ENCODE measurements at regions not wholly inside any gene's neighbourhood (a gene's known extent, or its start where the extent isn't known, plus 50 kb on each side); places are given as distances from the start of the nearest gene placed in this dataset.
A peak's percentile ranks its signal among the peaks of the same experiment; 100 is the strongest.

DNA sequence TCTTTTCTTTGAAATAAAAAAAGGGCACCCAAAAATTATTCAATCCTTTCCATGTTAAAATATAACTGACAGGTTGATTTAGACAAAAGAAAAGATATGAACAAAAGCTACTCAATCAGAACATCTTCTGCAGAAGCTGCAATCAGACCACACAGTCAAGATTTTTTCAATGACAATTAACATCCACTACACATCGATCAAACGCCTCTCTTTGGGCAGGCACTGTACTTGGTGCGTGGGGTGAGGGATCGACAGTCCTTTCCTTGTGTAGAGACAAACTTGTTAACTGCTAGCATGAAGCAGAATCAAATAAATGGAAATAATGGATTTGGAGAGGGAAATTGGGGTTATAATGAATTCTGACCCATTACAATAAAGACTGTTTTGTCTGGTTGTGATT is 71.2 kb upstream of the SESN3 start:
- H3K27ac ChIP-seq (ENCODE audit: low read length): no peak overlapping the region
- no peaks in the 10 kb centered on the region for H3K27me3 ChIP-seq (ENCODE audit: low read depth, low read length)
- no peaks in the 10 kb centered on the region for H4K20me1 ChIP-seq (ENCODE audit: insufficient read depth, low read length)
- H3K4me2 ChIP-seq (ENCODE audit: low read length): no peak overlapping the region
- H3K9me3 ChIP-seq (ENCODE audit: insufficient read depth, low read length): no peaks in the 10 kb centered on the region
- no peak overlapping the region for H2AFZ ChIP-seq (ENCODE audit: low read depth, low read length)
- H3K4me1 ChIP-seq (ENCODE audit: low read length): peaks cover 12% of the 10 kb centered on the region
- TF ChIP-seq EZH2phosphoT487 (IDR thresholded peaks at IDR 0.05; ENCODE audit: low read depth): no peak
- no peak for TF ChIP-seq CTCF (IDR thresholded peaks at IDR 0.05; ENCODE audit: low read depth, low read length)
- H3K9ac ChIP-seq (ENCODE audit: low read length): no peak overlapping the region
- no peaks in the 10 kb centered on the region for H3K79me2 ChIP-seq (ENCODE audit: low read length)
- no peak overlapping the region for H3K4me3 ChIP-seq (ENCODE audit: low read length)
- H3K36me3 ChIP-seq (replicated peaks; ENCODE audit: low read depth, low read length): no peaks in the 10 kb centered on the region

DNA sequence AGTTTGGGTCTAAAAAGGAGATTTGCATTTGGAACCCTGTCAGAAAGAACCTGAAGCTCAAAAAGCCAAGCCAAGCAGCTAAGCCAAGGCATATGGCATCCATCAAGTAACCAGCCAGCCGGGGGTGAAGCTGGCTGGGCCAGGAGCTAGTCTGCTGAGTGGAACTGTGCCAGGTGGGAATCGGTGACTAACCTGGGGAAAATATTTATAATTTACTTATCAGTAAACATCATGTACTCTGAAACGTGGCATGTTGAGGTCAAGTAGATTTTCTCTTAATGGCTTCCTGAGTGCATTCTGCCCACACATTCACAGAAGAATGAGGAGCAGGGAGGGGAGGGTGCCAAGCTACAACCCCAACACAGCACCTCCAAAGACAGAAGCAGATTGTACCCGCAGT is 70.5 kb upstream of the SESN3 start:
- H3K27ac ChIP-seq (ENCODE audit: low read length): no peak overlapping the region

DNA sequence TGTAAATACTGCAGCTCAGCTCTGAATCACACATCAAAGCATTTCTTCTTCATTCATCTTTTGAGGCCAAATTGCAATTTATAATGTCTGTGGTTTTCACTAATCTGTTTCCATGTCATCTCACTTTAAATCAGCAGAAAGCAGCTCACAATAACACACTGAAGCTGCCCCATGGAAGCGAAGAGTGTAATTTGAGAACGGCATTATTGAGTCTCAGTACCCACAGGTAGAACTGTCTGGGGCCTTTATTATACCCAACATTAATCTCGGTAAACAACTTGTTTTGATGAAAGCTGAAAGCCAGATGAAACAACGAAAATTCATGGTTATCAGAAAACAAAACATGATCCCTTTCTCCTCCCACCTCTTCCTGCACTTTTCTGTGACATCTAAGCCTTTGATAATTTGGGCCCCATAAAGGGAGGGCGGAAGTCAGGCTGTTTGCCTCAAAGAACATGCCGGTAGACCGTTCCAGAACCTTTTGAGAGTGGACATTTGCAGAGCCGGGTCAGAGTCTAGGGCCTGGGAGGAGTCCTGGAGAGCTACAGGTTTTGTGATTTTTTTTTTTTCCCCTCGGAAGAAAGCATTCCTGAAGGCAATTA is 68.2 kb upstream of the SESN3 start:
- Histone ChIP-seq H3K9me3 (ENCODE audit: insufficient read depth, low read length) (no peaks in the 10 kb centered on the region), H3K4me3 (ENCODE audit: low read length) (no peak overlapping the region), H3K36me3 (replicated peaks; ENCODE audit: low read depth, low read length) (no peaks in the 10 kb centered on the region), H3K4me1 (ENCODE audit: low read length) (peaks cover 28% of the 10 kb centered on the region), H3K9ac (ENCODE audit: low read length) (no peak overlapping the region), H4K20me1 (ENCODE audit: insufficient read depth, low read length) (no peaks in the 10 kb centered on the region), H3K4me2 (ENCODE audit: low read length) (no peak overlapping the region), H2AFZ (ENCODE audit: low read depth, low read length) (no peak overlapping the region), H3K27me3 (ENCODE audit: low read depth, low read length) (no peaks in the 10 kb centered on the region), H3K27ac (ENCODE audit: low read length) (no peak overlapping the region), H3K79me2 (ENCODE audit: low read length) (no peaks in the 10 kb centered on the region)
- TF ChIP-seq CTCF (IDR thresholded peaks at IDR 0.05; ENCODE audit: low read depth, low read length) (no peak), EZH2phosphoT487 (IDR thresholded peaks at IDR 0.05; ENCODE audit: low read depth) (no peak)

More for the DNA sequence above, 70.5 kb upstream of the SESN3 start:
- no peak overlapping the region for H2AFZ ChIP-seq (ENCODE audit: low read depth, low read length)
- TF ChIP-seq EZH2phosphoT487 (IDR thresholded peaks at IDR 0.05; ENCODE audit: low read depth): no peak
- TF ChIP-seq CTCF (IDR thresholded peaks at IDR 0.05; ENCODE audit: low read depth, low read length): no peak
- no peaks in the 10 kb centered on the region for H3K79me2 ChIP-seq (ENCODE audit: low read length)
- H3K9me3 ChIP-seq (ENCODE audit: insufficient read depth, low read length): no peaks in the 10 kb centered on the region
- H3K4me1 ChIP-seq (ENCODE audit: low read length): peaks cover 14% of the 10 kb centered on the region
- H3K9ac ChIP-seq (ENCODE audit: low read length): no peak overlapping the region
- H3K4me3 ChIP-seq (ENCODE audit: low read length): no peak overlapping the region
- no peaks in the 10 kb centered on the region for H3K27me3 ChIP-seq (ENCODE audit: low read depth, low read length)
- no peak overlapping the region for H3K4me2 ChIP-seq (ENCODE audit: low read length)
- no peaks in the 10 kb centered on the region for H4K20me1 ChIP-seq (ENCODE audit: insufficient read depth, low read length)
- no peaks in the 10 kb centered on the region for H3K36me3 ChIP-seq (replicated peaks; ENCODE audit: low read depth, low read length)

DNA sequence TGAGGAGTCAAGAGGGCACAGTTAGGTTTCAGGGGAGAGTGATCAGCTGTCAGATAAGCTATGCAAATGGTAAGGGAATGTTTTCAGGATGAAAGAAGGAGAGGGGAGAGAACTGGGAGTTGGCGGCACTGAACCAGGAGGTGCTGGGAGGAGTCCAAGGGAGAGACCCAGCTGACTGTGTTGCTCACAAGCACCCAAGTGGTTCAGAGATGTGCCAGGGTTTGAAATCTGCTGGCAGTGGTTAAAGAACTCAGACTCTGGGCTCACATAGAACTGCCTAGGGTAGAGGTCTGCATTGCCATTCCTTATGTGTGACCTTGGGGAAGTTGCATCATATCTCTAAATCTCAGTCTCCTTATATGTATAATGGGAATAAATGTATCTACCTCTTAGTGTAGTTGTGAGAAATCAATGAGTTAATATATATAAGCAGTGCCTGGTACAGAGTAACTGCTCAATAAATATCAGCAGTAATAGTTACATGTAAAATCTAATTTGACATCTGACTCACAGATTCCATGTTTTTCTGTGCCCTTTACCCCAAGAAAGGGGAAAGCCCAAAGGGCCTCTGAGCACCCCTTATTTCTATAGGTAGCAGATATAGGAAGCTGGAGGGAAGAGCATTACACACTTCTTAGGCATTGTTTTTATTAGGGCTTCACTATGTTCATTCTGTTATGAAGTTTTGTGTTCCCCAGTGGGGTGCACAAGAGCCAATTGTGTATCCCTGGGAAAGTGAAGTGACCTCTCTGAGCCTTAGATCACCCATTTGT is 66.9 kb upstream of the SESN3 start:
- Histone ChIP-seq H3K4me2 (ENCODE audit: low read length) (peak overlapping the region; percentile 92; the same call in 1 of the 2 replicates), H3K9ac (ENCODE audit: low read length) (no peak overlapping the region), H4K20me1 (ENCODE audit: insufficient read depth, low read length) (no peaks in the 10 kb centered on the region), H3K4me1 (ENCODE audit: low read length) (peaks cover 32% of the 10 kb centered on the region), H3K9me3 (ENCODE audit: insufficient read depth, low read length) (no peaks in the 10 kb centered on the region), H3K79me2 (ENCODE audit: low read length) (no peaks in the 10 kb centered on the region), H3K27ac (ENCODE audit: low read length) (no peak overlapping the region), H3K4me3 (ENCODE audit: low read length) (no peak overlapping the region), H3K36me3 (replicated peaks; ENCODE audit: low read depth, low read length) (no peaks in the 10 kb centered on the region), H3K27me3 (ENCODE audit: low read depth, low read length) (no peaks in the 10 kb centered on the region), H2AFZ (ENCODE audit: low read depth, low read length) (no peak overlapping the region)
- TF ChIP-seq CTCF (IDR thresholded peaks at IDR 0.05; ENCODE audit: low read depth, low read length): no peak
- no peak for TF ChIP-seq EZH2phosphoT487 (IDR thresholded peaks at IDR 0.05; ENCODE audit: low read depth)

Data from OCI-LY3 (cell line).